GM12872 (cell line): ENCODE measurements at regions not wholly inside any gene's neighbourhood (a gene's known extent, or its start where the extent isn't known, plus 50 kb on each side); places are given as distances from the start of the nearest gene placed in this dataset.

Experiments used
- TF ChIP-seq, protein P1 (sequence below): IDR thresholded peaks from 3 replicates; pipeline ENCODE4 v1.5.1; 2011; ENCODE audit warnings: low read depth, mild to moderate bottlenecking, low read length, moderate library complexity; ENCODE audit not compliant: insufficient read depth

- TF ChIP-seq, protein P1, sequence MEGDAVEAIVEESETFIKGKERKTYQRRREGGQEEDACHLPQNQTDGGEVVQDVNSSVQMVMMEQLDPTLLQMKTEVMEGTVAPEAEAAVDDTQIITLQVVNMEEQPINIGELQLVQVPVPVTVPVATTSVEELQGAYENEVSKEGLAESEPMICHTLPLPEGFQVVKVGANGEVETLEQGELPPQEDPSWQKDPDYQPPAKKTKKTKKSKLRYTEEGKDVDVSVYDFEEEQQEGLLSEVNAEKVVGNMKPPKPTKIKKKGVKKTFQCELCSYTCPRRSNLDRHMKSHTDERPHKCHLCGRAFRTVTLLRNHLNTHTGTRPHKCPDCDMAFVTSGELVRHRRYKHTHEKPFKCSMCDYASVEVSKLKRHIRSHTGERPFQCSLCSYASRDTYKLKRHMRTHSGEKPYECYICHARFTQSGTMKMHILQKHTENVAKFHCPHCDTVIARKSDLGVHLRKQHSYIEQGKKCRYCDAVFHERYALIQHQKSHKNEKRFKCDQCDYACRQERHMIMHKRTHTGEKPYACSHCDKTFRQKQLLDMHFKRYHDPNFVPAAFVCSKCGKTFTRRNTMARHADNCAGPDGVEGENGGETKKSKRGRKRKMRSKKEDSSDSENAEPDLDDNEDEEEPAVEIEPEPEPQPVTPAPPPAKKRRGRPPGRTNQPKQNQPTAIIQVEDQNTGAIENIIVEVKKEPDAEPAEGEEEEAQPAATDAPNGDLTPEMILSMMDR: no peak
Measured at GRCh38 chr12:72863671-72864070, 591.5 kb downstream of the TRHDE start.

DNA sequence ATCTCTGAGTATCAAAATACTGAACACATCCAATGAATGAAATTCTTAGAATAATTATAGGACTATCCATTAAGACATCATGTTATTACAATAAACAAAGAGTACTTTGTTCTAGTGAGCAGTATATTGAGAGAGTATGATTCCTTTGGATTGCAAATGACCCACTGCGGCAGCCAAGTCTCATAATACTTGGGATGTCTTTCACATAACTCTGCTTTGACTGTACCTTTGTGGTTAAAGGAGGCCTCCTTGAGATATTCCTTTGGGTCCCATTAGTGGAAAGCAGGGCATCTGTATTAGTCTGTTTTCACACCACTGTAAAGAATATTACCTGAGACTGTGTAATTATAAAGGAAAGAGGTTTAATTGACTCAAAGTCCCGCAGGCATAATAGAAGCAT is 593.8 kb downstream of the TRHDE start:
- TF ChIP-seq, protein P1: no peak

- TF ChIP-seq, protein P1: no peak
Measured at GRCh38 chr12:72869024-72869423, 596.9 kb downstream of the TRHDE start.

DNA sequence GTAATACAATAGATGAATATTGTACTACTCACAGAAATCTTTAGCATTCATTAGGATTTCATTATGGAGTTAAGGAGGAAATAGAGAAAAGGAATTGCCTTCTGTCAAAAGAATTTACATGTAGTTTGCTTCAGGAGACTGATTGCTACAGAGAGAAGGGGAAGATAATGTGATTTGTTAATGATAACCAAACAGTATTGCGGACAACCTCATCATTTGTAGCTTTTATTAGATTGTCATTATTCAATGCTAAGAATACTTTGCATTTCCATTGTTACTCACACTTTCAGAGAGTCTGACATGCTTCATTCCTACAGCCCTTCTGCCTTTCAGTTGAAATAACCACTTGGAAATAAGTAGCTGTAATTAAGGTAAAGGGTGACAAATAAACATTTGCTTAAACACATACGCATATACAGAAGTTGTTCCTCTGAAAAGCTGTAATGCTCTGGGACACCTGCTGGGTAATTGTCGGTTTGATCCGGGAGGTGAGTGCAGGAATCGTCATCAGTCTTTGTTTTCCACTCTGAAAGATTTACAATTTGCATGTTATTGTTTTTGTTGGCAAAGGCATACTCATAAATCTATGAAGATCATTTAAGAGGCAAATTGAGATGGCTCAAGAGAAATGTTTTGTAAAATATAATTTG is 600.2 kb downstream of the TRHDE start:
- TF ChIP-seq, protein P1: no peak

DNA sequence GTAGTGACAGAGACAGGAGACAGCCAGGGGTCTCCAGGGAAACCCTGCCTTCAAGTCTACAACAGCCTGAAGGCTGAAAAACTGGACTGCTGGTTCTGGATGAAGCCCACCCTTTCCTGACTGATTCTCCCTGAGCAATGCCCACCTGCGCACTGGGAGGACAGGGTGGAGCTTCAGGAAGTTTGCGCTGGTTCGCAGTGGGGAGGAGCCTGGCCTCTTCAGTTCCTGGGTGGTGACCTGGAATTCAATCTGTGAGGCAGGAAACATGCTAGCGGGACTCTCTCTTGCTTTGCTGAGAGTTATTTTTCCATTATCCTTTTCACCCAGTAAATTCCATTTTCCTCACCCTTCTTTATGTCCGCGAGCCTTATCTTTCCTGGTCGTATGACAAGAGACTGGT is 600.8 kb downstream of the TRHDE start:
- TF ChIP-seq, protein P1: no peak

GRCh38 chr12:72876092-72876491 is 603.9 kb downstream of the TRHDE start:
- TF ChIP-seq, protein P1: no peak

DNA sequence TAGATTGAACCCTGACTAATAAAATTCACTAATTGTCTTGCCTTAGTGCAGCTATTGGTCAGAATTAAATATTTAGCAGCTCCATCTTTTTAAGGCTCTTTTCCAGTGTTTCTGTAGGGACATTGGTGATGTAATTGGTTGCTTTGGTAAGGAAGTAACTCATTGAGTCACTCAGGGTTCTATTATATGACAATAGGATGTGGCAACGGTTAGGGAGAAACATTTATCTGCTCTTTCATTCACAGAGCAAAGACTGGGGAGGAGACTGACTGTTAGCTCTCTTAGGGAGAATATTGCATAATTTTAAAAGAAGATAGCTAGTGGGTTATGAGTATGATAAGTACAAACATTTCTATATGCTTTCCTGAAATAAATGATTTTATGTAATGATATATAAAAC is 616.5 kb downstream of the TRHDE start:
- TF ChIP-seq, protein P1: no peak
